ENCODE measurements at regions not wholly inside any gene's neighbourhood (a gene's known extent, or its start where the extent isn't known, plus 50 kb on each side); places are given as distances from the start of the nearest gene placed in this dataset.
A peak's percentile ranks its signal among the peaks of the same experiment; 100 is the strongest.

- no peak for TF ChIP-seq CTCF (IDR thresholded peaks at IDR 0.05; ENCODE audit: insufficient read depth, low read depth, low read length)
- no peak for DNase-seq (ENCODE audit: low read depth)
- CTCF ChIA-PET: interaction anchor here (0.8 kb wide), 1 partner anchor 11 kb away, joined by 3 read pairs; no protein-coding TSS in a partner anchor
- Histone ChIP-seq H3K36me3 (ENCODE audit: control insufficient read depth, insufficient read depth, low read length) (no peaks in the 10 kb centered on the region), H3K27me3 (ENCODE audit: control insufficient read depth, insufficient read depth, low read length) (no peaks in the 10 kb centered on the region), H3K4me3 (ENCODE audit: low read depth, low read length) (no peak overlapping the region)
- POLR2A ChIA-PET: no interaction called here
These were observed 694.6 kb downstream of the EPHA4 start for GRCh38 chr2:220877491-220877890.

- ChIA-PET CTCF (interaction anchor here (0.8 kb wide), 1 partner anchor 11 kb away, joined by 3 read pairs; no protein-coding TSS in a partner anchor), POLR2A (no interaction called here)
- H3K27me3 ChIP-seq (ENCODE audit: control insufficient read depth, insufficient read depth, low read length): no peaks in the 10 kb centered on the region
- no peak for TF ChIP-seq CTCF (IDR thresholded peaks at IDR 0.05; ENCODE audit: insufficient read depth, low read depth, low read length)
- H3K36me3 ChIP-seq (ENCODE audit: control insufficient read depth, insufficient read depth, low read length): no peaks in the 10 kb centered on the region
- no peak for DNase-seq (ENCODE audit: low read depth)
- H3K4me3 ChIP-seq (ENCODE audit: low read depth, low read length): no peak overlapping the region
These were observed 694.2 kb downstream of the EPHA4 start for GRCh38 chr2:220877897-220878296.

GRCh38 chr2:220880623-220881596 lies 691.2 kb downstream of the EPHA4 start:
- H3K27me3 ChIP-seq (ENCODE audit: control insufficient read depth, insufficient read depth, low read length): no peaks in the 10 kb centered on the region
- H3K36me3 ChIP-seq (ENCODE audit: control insufficient read depth, insufficient read depth, low read length): no peaks in the 10 kb centered on the region
- POLR2A ChIA-PET: no interaction called here
- H3K4me3 ChIP-seq (ENCODE audit: low read depth, low read length): no peak overlapping the region
- TF ChIP-seq CTCF (IDR thresholded peaks at IDR 0.05; ENCODE audit: insufficient read depth, low read depth, low read length): no peak
- CTCF ChIA-PET: interaction anchor here (0.6 kb wide), 1 partner anchor 1662 kb away, joined by 3 read pairs; the partner anchor contains the start of gene ABCB6
- DNase-seq (ENCODE audit: low read depth): peak; percentile 38

- ChIA-PET POLR2A (no interaction called here), CTCF (no interaction called here)
- Histone ChIP-seq H3K4me3 (ENCODE audit: low read depth, low read length) (no peak overlapping the region), H3K36me3 (ENCODE audit: control insufficient read depth, insufficient read depth, low read length) (no peaks in the 10 kb centered on the region), H3K27me3 (ENCODE audit: control insufficient read depth, insufficient read depth, low read length) (no peaks in the 10 kb centered on the region)
- TF ChIP-seq CTCF (IDR thresholded peaks at IDR 0.05; ENCODE audit: insufficient read depth, low read depth, low read length): no peak
- DNase-seq (ENCODE audit: low read depth): no peak
These were observed 689.6 kb downstream of the EPHA4 start for GRCh38 chr2:220882507-220882906.

GRCh38 chr2:220885593-220885992 lies 686.5 kb downstream of the EPHA4 start:
- DNase-seq (ENCODE audit: low read depth): no peak

More at GRCh38 chr2:220885593-220885992, 686.5 kb downstream of the EPHA4 start:
- Histone ChIP-seq H3K4me3 (ENCODE audit: low read depth, low read length) (no peak overlapping the region), H3K27me3 (ENCODE audit: control insufficient read depth, insufficient read depth, low read length) (no peaks in the 10 kb centered on the region), H3K36me3 (ENCODE audit: control insufficient read depth, insufficient read depth, low read length) (no peaks in the 10 kb centered on the region)
- ChIA-PET POLR2A (no interaction called here), CTCF (no interaction called here)
- no peak for TF ChIP-seq CTCF (IDR thresholded peaks at IDR 0.05; ENCODE audit: insufficient read depth, low read depth, low read length)
